ENCODE measurements at regions not wholly inside any gene's neighbourhood (a gene's known extent, or its start where the extent isn't known, plus 50 kb on each side); places are given as distances from the start of the nearest gene placed in this dataset.

- DNase-seq (ENCODE audit: low read depth, low spot score), result no peak
These were observed 121.3 kb upstream of the EPHA4 start for GRCh38 chr2:221693365-221693764.

DNA sequence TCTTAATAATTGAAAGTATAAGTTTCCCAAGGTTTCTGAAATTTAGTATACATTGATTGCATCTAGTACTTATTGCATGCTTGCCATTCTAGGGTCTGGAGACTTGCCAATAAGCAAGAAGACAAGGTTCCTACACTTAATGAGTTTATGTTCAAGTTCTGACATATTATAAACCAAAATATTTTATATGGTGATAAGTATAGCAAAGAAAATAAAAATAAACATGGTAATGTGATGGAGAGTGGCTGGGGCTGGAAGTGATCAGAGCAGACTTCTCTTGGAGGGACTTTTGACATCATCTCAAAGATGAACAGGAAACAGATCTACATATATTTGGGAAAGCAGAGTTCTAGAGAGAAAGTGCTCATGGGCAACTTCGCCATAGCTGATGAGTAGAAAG lies 119.5 kb upstream of the EPHA4 start:
- DNase-seq (ENCODE audit: low read depth, low spot score), result no peak

DNA sequence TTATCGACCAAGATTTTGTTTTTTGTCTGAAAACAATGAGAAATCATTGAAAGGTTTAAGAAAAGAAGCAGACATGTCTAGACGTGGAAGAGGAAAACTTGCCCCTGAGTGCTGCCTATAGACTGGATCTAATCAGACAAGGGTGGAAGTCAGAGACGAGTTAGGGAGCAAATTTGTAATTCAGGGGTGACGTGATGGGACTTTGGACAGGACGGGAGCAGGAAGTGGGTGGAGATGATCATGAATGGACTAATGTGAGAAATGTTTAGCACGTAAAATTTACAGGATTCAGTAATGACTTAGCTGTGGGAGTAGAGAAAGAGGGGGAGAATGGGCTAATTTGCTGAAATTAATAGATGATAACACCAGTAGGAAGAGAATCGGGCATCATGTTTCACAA lies 117.0 kb upstream of the EPHA4 start:
- DNase-seq (ENCODE audit: low read depth, low spot score), result no peak

GRCh38 chr2:221680548-221680947 lies 108.4 kb upstream of the EPHA4 start:
- DNase-seq (ENCODE audit: low read depth, low spot score), result no peak

DNA sequence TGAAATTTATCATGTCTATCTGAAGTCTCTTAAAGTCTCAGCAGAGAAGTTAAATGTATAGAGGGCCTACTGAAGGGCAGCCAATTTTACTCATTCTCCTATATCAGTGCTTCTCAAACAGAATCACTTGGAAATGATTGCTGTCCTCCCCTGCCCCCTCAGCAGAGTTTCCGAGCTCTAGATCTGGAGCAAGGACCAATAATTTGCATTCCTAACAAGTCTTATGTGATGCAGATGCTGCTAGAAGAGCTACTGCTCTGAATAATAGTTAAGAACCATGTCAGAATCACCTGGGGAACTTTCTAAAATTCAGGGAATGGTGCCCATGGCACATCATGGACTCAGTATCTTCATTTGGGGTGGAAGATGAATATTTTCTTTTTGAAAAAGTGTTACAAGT lies 105.6 kb upstream of the EPHA4 start:
- no peak for DNase-seq (ENCODE audit: low read depth, low spot score)

- no peak for DNase-seq (ENCODE audit: low read depth, low spot score)
These were observed 104.6 kb upstream of the EPHA4 start for GRCh38 chr2:221676566-221677172.

DNA sequence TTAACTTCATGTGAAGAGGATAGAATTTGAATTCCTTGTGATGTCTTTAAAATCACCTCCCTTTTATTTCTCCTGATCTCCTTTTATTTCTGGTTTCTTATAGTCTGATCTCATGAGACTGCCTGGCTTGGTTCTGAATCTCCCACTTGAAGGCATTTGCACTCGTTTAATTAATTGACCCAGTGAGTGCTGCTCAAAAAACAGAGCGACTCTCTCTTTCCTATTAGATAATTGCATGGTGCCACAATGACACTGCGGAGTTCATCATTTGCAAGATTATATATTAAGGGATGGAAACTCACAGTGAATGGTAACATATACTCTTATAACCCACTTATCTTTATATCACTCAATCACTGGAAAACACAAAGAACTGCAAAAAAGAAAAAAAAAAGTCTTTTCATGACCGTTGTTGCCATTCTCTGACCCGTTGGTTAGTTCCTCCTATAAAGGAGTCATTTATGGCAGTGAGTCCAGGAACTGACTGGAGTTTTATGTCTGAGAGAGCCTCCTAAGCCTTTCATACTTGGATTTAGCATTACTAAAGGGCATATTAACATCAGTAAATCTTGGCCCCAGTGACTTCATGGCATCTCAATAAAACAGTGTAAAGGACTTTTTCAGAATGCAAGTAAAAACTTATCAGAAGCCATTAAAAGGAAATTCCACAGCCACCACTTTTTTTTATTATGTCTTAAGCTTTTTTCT lies 103.3 kb upstream of the EPHA4 start:
- DNase-seq (ENCODE audit: low read depth, low spot score), result no peak

DNA sequence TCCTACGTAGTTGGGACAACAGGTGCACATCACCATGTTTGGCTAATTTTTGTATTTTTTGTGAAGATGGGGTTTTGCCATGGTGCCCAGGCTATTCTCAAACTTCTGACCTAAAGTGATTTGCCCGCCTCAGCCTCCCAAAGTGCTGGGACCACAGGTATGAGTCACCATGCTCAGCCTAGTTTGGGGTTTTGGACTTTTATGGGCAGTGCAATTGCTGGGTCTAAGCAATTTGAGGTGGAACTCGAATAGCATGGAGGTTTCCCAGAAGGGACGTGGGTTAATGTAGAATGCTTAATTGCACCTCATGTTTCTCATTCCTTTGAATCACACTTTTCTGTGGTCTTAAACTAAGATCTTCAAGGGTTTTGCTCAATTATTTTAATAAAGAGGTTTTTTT lies 102.3 kb upstream of the EPHA4 start:
- DNase-seq (ENCODE audit: low read depth, low spot score), result no peak

- DNase-seq (ENCODE audit: low read depth, low spot score), result no peak
These were observed 101.1 kb upstream of the EPHA4 start for GRCh38 chr2:221673248-221673647.

- no peak for DNase-seq (ENCODE audit: low read depth, low spot score)
These were observed 99.4 kb upstream of the EPHA4 start for GRCh38 chr2:221671515-221671914.

- no peak for DNase-seq (ENCODE audit: low read depth, low spot score)
These were observed 90.7 kb upstream of the EPHA4 start for GRCh38 chr2:221662689-221663391.

GRCh38 chr2:221657806-221658205 lies 85.7 kb upstream of the EPHA4 start:
- no peak for DNase-seq (ENCODE audit: low read depth, low spot score)

DNA sequence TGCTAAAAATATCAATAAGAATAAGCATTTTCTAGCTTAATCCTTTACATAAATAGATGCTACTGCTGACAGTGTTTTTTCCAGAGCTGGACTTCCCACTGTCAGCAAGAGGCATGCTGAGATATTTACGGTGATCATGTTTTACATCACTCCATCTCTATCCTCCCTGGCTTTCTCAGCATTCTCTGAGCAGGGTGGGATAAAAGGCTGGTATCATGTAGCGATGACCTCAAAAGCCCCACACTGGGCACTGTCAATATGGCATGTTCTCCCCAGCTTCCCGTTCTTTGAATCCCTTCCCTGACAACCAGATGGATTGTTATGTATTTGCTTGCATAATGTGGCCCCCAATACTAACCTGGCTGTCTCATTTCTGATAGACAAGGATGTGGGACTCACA lies 83.2 kb upstream of the EPHA4 start:
- no peak for DNase-seq (ENCODE audit: low read depth, low spot score)

GRCh38 chr2:221653182-221653581 lies 81.1 kb upstream of the EPHA4 start:
- no peak for DNase-seq (ENCODE audit: low read depth, low spot score)

- DNase-seq (ENCODE audit: low read depth, low spot score), result no peak
These were observed 77.1 kb upstream of the EPHA4 start for GRCh38 chr2:221649051-221649775.

DNA sequence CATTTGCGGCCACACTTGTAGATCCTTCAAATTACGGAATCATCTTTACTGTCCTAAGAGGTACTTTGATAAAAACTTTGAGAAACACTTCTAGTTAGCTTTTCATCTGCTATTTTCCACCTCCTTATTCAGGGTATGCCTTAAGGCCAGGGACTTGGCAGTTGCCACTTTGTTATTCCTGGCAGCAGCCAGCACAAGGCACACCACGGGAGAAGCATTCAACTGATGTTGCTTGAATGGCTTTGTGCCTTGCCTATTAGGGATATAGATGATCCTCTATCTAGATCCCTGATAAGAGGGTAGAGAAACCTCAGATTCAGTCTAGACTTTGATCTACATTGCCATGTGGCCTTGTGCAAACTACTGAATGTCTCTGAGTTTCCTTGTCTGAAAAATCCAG lies 70.3 kb upstream of the EPHA4 start:
- DNase-seq (ENCODE audit: low read depth, low spot score), result no peak

DNA sequence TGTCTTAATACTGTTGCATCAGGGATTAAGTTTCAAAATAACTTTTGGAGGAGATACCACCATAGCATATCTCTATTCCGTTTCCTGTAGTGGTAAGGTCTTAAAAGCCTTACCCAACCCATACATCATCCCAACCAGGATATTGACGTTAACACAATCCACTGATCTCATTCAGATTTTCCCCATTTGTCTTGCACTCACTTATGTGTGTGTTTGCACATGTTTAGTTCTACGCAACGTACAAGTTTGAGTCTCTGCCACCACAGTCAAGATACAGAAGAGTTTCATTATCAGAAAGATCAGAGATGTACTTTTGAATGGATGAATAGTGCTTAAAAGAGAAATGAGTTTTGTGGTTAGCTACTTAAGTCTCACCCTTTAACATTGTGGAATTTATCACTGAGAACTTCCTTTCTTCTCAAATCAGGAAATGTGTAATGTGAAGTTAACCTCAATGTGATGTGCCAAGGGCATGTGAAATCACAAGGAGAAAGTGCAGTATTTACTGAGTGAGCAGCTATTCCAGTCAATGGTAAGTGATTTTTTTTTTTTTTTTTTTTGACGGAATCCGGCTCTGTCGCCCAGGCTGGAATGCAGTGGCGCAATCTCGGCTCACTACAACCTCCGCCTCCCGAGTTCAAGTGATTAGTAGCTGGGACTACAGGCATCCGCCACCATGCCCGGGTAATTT lies 69.2 kb upstream of the EPHA4 start:
- DNase-seq (ENCODE audit: low read depth, low spot score), result no peak

DNA sequence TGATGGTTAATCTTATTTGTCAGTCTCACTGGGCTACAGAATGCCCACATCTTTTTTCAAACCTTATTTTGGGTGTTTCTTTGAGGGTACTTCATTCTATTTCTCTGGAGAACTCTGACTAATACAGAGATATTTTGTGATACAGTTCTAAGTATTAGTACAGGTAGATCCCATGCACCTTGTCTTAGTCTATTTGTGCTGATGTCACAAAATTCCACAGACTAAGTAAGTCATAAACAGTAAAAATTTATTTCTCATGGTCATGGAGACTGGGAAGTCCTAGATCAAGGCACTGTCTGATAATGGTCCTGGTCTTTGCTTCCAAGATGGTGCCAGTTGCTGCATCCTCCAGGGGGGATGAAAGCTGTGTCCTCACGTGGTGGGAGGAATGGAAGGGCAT lies 68.6 kb upstream of the EPHA4 start:
- no peak for DNase-seq (ENCODE audit: low read depth, low spot score)

DNA sequence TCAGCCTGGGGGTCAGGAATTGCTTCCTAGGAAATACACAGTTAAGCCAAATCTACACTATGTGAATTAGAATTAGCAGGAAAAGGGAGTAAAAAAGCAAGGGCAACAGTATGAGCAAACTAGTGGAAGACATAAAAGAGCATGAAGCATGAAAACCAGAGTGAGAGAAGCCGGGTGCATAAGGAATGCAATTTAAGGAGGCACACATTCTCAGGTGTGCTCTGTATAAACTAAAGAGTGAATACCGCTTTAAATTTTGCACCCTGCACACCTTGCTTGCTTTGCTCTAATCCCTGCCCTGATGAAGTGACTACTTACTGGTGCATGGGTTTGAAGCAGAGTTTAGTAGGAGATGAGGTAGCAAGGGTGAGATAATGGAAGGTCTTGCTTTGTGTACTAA lies 65.7 kb upstream of the EPHA4 start:
- no peak for DNase-seq (ENCODE audit: low read depth, low spot score)

DNA sequence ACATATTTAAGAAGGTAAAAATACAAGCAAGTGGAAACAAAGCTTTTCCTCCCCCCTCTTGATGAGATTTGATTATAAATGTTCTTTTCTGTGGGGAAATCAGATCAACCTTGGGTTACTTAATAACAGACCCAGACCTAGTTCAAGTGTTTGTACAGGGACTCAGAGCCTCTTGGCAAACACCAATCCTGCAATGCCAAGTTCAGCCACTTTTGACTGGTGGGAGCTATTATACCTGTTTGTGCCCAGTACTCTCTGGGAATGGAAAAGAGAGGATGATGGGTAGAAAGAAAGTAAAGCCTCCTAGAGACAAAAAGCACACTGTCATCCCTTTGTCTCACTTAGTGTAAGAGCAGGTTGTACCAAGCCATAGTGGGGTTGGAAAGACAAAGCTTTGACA lies 63.8 kb upstream of the EPHA4 start:
- no peak for DNase-seq (ENCODE audit: low read depth, low spot score)

DNA sequence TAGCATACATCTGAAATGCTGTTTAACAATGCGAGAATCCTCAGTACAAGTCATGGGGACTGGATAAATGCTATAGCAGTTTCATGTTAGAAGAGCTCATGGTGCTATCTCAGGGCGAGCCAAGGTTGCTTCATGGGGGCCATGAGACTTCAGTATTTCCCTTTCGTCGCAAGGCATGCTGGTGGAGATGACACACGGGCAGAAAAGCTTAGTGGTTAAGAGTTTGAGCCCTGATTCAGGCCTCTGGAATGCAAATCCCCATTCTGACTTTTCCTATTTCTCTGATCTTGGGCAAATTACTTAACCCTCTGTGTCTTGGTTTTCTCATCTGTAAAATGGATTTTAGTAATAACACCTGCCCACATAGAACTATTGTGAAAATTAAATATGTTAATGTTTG lies 57.4 kb upstream of the EPHA4 start:
- no peak for DNase-seq (ENCODE audit: low read depth, low spot score)

GRCh38 chr2:221624475-221624874 lies 52.4 kb upstream of the EPHA4 start:
- DNase-seq (ENCODE audit: low read depth, low spot score), result no peak
